Duodenal mucosa (tissue), 2 donors: ENCODE measurements at regions not wholly inside any gene's neighbourhood (a gene's known extent, or its start where the extent isn't known, plus 50 kb on each side); places are given as distances from the start of the nearest gene placed in this dataset.

ENCODE experiments used
- H3K27ac ChIP-seq: one replicate; pipeline ENCODE4 v1.7.0; 2013; ENCODE audit warnings: low read depth, low read length
- H3K27me3 ChIP-seq, 2 donors: one replicate each; pipeline ENCODE4 v1.7.0; 2013; ENCODE audit warnings: low read length in 2 of 2, control low read depth in 1 of 2; ENCODE audit not compliant: insufficient read depth in 2 of 2, control insufficient read depth in 1 of 2
- H3K36me3 ChIP-seq, 2 donors: one replicate each; pipeline ENCODE4 v1.7.0; 2013; ENCODE audit warnings: low read length in 2 of 2, control low read depth in 1 of 2; ENCODE audit not compliant: insufficient read depth in 2 of 2, control insufficient read depth in 1 of 2
- H3K4me1 ChIP-seq, 2 donors: one replicate each; pipeline ENCODE4 v1.7.0; 2013; ENCODE audit warnings: low read length in 2 of 2, control low read depth in 1 of 2; ENCODE audit not compliant: insufficient read depth in 2 of 2, control insufficient read depth in 1 of 2
- H3K4me3 ChIP-seq, 2 donors: one replicate each; pipeline ENCODE4 v1.7.0; 2013; ENCODE audit warnings: low read length in 2 of 2, low read depth in 1 of 2
- H3K9ac ChIP-seq, 2 donors: one replicate each; pipeline ENCODE4 v1.7.0; 2013; ENCODE audit warnings: low read length in 2 of 2, low read depth in 1 of 2
- H3K9me3 ChIP-seq, 2 donors: one replicate each; pipeline ENCODE4 v1.7.0; 2013; ENCODE audit warnings: low read length in 2 of 2, control low read depth in 1 of 2; ENCODE audit not compliant: control insufficient read depth in 1 of 2

GRCh38 chr20:6579824-6580223 lies 187.7 kb upstream of the BMP2 start:
- H3K36me3 ChIP-seq: no peaks in the 10 kb centered on the region
- no peak overlapping the region for H3K27ac ChIP-seq
- no peaks in the 10 kb centered on the region for H3K4me1 ChIP-seq
- H3K27me3 ChIP-seq: no peaks in the 10 kb centered on the region
- H3K9me3 ChIP-seq: no peaks in the 10 kb centered on the region
- H3K4me3 ChIP-seq: no peak overlapping the region
- no peak overlapping the region for H3K9ac ChIP-seq

GRCh38 chr20:6579417-6579816 lies 188.1 kb upstream of the BMP2 start:
- H3K9ac ChIP-seq: no peak overlapping the region
- no peak overlapping the region for H3K4me3 ChIP-seq
- H3K9me3 ChIP-seq: no peaks in the 10 kb centered on the region
- no peak overlapping the region for H3K27ac ChIP-seq
- H3K4me1 ChIP-seq: no peaks in the 10 kb centered on the region
- H3K27me3 ChIP-seq: no peaks in the 10 kb centered on the region
- no peaks in the 10 kb centered on the region for H3K36me3 ChIP-seq

DNA sequence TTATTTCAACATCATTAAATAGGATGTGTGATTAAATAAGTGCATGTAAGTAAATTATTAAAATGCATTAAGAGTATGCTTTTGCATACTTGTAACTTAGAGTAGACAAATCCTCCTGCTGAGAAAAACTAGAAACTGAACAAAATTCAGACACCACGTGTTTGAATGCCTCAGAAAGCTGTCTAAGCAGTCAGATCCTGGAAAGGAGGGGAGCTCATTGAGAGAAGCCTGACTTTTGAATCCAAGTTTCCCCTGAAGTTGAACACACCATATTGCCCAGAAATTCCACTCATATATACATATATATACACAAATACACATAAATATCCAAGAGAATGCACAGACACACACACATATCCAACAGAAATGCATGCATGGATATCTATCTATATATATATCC lies 190.0 kb upstream of the BMP2 start:
- H3K9me3 ChIP-seq: no peaks in the 10 kb centered on the region
- no peaks in the 10 kb centered on the region for H3K4me1 ChIP-seq
- no peak overlapping the region for H3K9ac ChIP-seq
- H3K4me3 ChIP-seq: no peak overlapping the region
- no peak overlapping the region for H3K27ac ChIP-seq
- no peaks in the 10 kb centered on the region for H3K27me3 ChIP-seq
- no peaks in the 10 kb centered on the region for H3K36me3 ChIP-seq

DNA sequence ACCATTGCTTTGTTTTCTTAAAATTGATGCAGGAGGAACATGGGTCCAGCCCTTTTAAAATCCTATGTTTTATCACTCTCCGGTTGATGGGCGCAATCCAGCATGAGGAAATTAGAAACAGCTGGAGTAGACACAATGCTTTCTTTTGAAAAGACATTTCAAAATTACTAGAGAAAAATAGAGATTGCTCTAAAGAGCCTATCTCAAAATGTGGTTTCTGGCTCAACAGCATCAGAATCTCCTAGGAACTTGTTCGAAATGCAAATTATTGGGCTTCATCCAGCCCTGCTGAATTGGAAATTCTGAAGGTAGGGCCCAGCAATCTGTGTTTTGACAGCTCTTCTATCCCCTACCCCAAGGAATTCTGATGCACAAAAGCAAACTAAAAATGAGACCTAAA lies 190.8 kb upstream of the BMP2 start:
- H3K4me3 ChIP-seq: no peak overlapping the region
- H3K9me3 ChIP-seq: no peaks in the 10 kb centered on the region
- no peaks in the 10 kb centered on the region for H3K27me3 ChIP-seq
- no peak overlapping the region for H3K9ac ChIP-seq
- no peaks in the 10 kb centered on the region for H3K4me1 ChIP-seq
- H3K27ac ChIP-seq: no peak overlapping the region
- no peaks in the 10 kb centered on the region for H3K36me3 ChIP-seq

DNA sequence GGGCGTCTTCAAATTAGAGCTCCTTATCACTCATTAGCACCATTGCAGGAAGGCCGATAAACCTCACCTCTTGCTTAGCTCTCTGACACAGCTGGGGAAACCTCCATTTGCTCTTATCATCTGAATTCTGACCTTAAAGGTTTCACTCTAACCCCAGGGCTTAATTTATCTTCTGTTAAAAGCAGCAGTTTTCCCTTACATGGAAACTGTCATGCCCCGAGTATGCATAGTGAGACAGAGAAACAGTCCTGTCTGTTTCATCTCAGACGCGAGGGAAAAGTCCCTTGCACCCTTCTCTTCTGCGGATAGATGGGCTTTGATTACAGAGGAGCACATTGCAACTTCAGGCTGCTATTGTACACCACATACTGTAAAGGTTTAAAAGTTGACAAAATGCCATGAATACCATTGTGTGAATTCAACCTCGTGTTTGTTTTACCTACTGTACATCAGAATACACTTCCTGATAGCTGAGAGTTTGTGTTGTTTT lies 191.5 kb upstream of the BMP2 start:
- H3K4me1 ChIP-seq: no peaks in the 10 kb centered on the region
- H3K9me3 ChIP-seq: no peaks in the 10 kb centered on the region
- H3K4me3 ChIP-seq: no peak overlapping the region
- H3K27ac ChIP-seq: no peak overlapping the region
- no peaks in the 10 kb centered on the region for H3K27me3 ChIP-seq
- H3K36me3 ChIP-seq: no peaks in the 10 kb centered on the region
- no peak overlapping the region for H3K9ac ChIP-seq

DNA sequence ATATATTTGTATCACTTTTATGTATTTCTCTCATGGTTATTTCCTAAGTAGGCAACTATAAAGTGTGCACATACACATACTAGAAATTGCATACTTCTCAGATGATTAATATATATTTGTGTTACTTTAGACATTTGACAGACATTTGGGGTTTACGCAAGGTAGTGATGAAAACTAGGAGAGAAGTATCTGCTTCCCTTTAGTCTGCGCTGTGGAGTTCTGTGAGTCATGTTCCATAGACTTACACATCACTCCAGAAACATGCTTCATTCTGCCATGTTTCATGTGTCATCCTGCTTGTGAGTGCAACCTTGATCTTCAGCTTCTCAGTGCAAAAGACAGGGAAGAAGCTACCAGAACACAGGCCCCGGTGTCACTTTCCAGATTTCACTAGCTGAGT lies 200.7 kb upstream of the BMP2 start:
- Histone ChIP-seq H3K27ac (no peak overlapping the region), H3K9me3 (no peaks in the 10 kb centered on the region), H3K4me1 (no peaks in the 10 kb centered on the region), H3K4me3 (no peak overlapping the region), H3K9ac (no peak overlapping the region), H3K27me3 (no peaks in the 10 kb centered on the region), H3K36me3 (no peaks in the 10 kb centered on the region)

DNA sequence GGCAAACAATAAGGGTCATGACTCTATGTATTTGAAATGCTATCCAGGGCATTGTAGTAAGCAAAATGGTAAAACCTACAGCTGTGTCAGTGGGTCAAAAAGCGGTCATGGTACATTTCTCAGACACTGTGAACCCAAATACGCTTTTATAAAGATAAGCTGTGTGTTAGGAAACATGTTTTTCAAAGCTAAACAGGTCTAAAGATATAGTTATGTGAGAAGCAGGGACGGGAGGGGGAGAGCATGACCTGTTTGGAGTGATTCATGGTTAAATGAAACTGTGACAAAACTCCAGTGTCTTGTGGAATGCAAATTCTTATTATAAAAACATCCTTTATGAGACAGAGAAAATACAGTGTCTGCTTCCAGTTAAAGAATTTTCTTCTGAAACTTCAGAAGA lies 205.4 kb upstream of the BMP2 start:
- Histone ChIP-seq H3K27me3 (no peaks in the 10 kb centered on the region), H3K4me1 (no peaks in the 10 kb centered on the region), H3K36me3 (no peaks in the 10 kb centered on the region), H3K9ac (no peak overlapping the region), H3K27ac (no peak overlapping the region), H3K4me3 (no peak overlapping the region), H3K9me3 (no peaks in the 10 kb centered on the region)

GRCh38 chr20:6560978-6561377 lies 206.5 kb upstream of the BMP2 start:
- H3K4me3 ChIP-seq: peak overlapping the region in 1 of 2 donors; percentile 52
- no peak overlapping the region for H3K27ac ChIP-seq
- H3K9ac ChIP-seq: no peak overlapping the region
- H3K9me3 ChIP-seq: no peaks in the 10 kb centered on the region
- no peaks in the 10 kb centered on the region for H3K36me3 ChIP-seq
- H3K4me1 ChIP-seq: no peaks in the 10 kb centered on the region
- H3K27me3 ChIP-seq: no peaks in the 10 kb centered on the region

DNA sequence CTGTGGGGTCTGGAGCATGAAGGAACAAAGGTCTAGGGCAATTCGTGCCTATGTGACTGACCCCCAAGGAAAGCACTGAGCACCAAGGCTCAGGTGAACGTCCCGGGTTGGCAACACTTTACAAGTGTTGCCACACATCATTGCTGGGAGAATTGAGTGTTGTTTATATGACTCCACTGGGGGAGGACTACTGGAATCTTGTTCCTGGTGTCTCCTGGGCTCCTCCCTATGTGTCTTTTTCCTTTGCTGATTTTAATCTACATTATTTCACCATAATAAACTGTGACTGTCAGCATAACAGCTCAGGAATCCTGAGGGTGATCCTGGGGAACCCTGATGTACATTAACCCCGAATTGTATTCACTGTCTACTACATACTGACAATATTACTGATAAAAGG lies 207.7 kb upstream of the BMP2 start:
- no peak overlapping the region for H3K27ac ChIP-seq
- no peaks in the 10 kb centered on the region for H3K36me3 ChIP-seq

DNA sequence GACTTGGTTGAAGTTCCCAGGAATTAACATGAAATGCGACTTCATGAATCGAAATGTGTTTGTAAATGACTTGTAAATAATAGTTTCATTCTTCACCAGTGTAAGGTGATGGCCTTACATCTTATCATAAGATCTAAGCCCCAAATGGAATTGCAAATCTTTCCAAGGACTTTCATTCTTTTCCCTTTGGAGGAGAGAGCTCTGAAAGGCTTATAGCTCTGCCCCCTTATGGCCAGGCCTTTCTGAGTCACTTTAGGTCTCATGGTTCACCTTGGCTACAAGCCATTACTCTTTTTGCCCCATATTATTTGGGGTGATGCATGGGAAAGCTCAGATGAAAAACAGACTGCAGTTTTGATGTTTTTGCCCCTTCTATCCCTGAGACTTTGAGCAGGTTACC lies 209.1 kb upstream of the BMP2 start:
- H3K9me3 ChIP-seq: no peaks in the 10 kb centered on the region
- no peak overlapping the region for H3K4me3 ChIP-seq
- H3K27ac ChIP-seq: no peak overlapping the region
- no peaks in the 10 kb centered on the region for H3K36me3 ChIP-seq
- no peak overlapping the region for H3K9ac ChIP-seq
- no peaks in the 10 kb centered on the region for H3K27me3 ChIP-seq
- H3K4me1 ChIP-seq: no peaks in the 10 kb centered on the region

More for the DNA sequence above, 207.7 kb upstream of the BMP2 start:
- H3K4me1 ChIP-seq: no peaks in the 10 kb centered on the region
- no peak overlapping the region for H3K4me3 ChIP-seq
- H3K9ac ChIP-seq: no peak overlapping the region
- no peaks in the 10 kb centered on the region for H3K27me3 ChIP-seq
- no peaks in the 10 kb centered on the region for H3K9me3 ChIP-seq
